HCT116 (cell line): ENCODE measurements at regions not wholly inside any gene's neighbourhood (a gene's known extent, or its start where the extent isn't known, plus 50 kb on each side); places are given as distances from the start of the nearest gene placed in this dataset.

ENCODE experiments used
- ATAC-seq: fragments of 200-7000 bp; cut with Tn5 transposase; 2 replicates; pipeline ENCODE4 v1.9.1; 2020; ENCODE audit warnings: mild to moderate bottlenecking, moderate library complexity
- BruUV-seq: library from RNA; stranded (reverse); fragments of 400-500 nt; replicated peaks from 2 replicates; lab custom pipeline; 2021; lab: Mats Ljungman, UMichigan
- CTCF ChIA-PET: fragments of 300-600 bp; sonication (Branson Sonifier 250); formaldehyde crosslinking; loops from one replicate; lab custom pipeline; 2021; ENCODE audit warnings: antibody characterized with exemption; lab: Charles Lee
- POLR2A ChIA-PET: fragments of 300-600, 350-600 bp; sonication (Branson Sonifier 250); formaldehyde crosslinking; loops from one replicate; lab custom pipeline; 2021; ENCODE audit warnings: antibody characterized with exemption; lab: Charles Lee
- RAD21 ChIA-PET, 2 experiments: fragments of 300-600 bp; sonication (Branson Sonifier 250); formaldehyde crosslinking; loops; one replicate each; lab custom pipeline; 2023; ENCODE audit warnings: low total read pairs in 2 of 2; ENCODE audit not compliant: uncharacterized antibody in 2 of 2, unreplicated experiment in 2 of 2, low non-redundant PET in 1 of 2; lab: Charles Lee
- DNase-seq: peaks from one replicate; pipeline ENCODE4 v3.0.0-alpha.2; 2010; ENCODE audit warnings: low read depth, low spot score
- H2AFZ ChIP-seq: fragments of 200-600 bp; shearing (Covaris generic), sonication (generic); 2 replicates; pipeline ENCODE4 v1.6.1; 2017; ENCODE audit warnings: low read depth, mixed run types, mixed read lengths, antibody characterized with exemption, low read length; ENCODE audit not compliant: poor library complexity, severe bottlenecking
- H3K27ac ChIP-seq: 2 replicates; pipeline ENCODE4 v1.5.1; 2012; ENCODE audit warnings: low read depth, low read length
- H3K27me3 ChIP-seq: fragments of 200-600 bp; sonication (generic); 2 replicates; pipeline ENCODE4 v1.6.1; 2016; ENCODE audit warnings: mixed run types, low read length, mixed read lengths; ENCODE audit not compliant: insufficient read depth
- H3K36me3 ChIP-seq, 2 experiments: fragments of 200-500 bp in 1 of 2; fragments of 200-600 bp in 1 of 2; sonication (Bioruptor generic) in 1 of 2; sonication (generic) in 1 of 2; 2 replicates each; pipeline versions ENCODE4 v1.5.1 to v1.6.1; 2014 to 2016; ENCODE audit warnings: low read length in 2 of 2, inconsistent platforms in 1 of 2, mixed read lengths in 1 of 2, mixed run types in 1 of 2; ENCODE audit not compliant: insufficient read depth in 2 of 2, control insufficient read depth in 1 of 2
- H3K4me1 ChIP-seq, 2 experiments: fragments of 200-600 bp in 1 of 2; sonication (generic) in 1 of 2; 2 replicates each; pipeline versions ENCODE4 v1.5.1 to v1.6.1; 2012 to 2017; ENCODE audit warnings: low read length in 2 of 2, inconsistent platforms in 1 of 2, mild to moderate bottlenecking in 1 of 2, mixed read lengths in 1 of 2, mixed run types in 1 of 2, moderate library complexity in 1 of 2; ENCODE audit not compliant: insufficient read depth in 2 of 2, control insufficient read depth in 1 of 2
- H3K4me2 ChIP-seq: fragments of 200-600 bp; sonication (generic); 2 replicates; pipeline ENCODE4 v1.6.1; 2017; ENCODE audit warnings: mixed run types, low read length, mixed read lengths
- H3K4me3 ChIP-seq, 2 experiments: fragments of 200-600 bp in 1 of 2; sonication (generic) in 1 of 2; replicated peaks in 1 of 2; 2 replicates each; pipeline ENCODE4 v1.5.1; 2011 to 2016; ENCODE audit warnings: low read length in 2 of 2, control low read depth in 1 of 2, low read depth in 1 of 2, mild to moderate bottlenecking in 1 of 2, mixed read lengths in 1 of 2, mixed run types in 1 of 2
- H3K79me2 ChIP-seq: fragments of 200-600 bp; sonication (generic); 2 replicates; pipeline ENCODE4 v1.6.1; 2017; ENCODE audit warnings: mild to moderate bottlenecking, mixed run types, low read length, moderate library complexity, mixed read lengths; ENCODE audit not compliant: insufficient read depth
- H3K9ac ChIP-seq: fragments of 200-600 bp; sonication (generic); 2 replicates; pipeline ENCODE4 v1.6.1; 2016; ENCODE audit warnings: low read length, mixed read lengths
- H3K9me2 ChIP-seq: fragments of 200-600 bp; sonication (generic), shearing (Covaris generic); 2 replicates; pipeline ENCODE4 v1.6.1; 2017; ENCODE audit warnings: mixed run types, mild to moderate bottlenecking, moderate library complexity; ENCODE audit not compliant: insufficient read depth
- H3K9me3 ChIP-seq, 2 experiments: fragments of 200-500 bp in 1 of 2; fragments of 200-600 bp in 1 of 2; sonication (Bioruptor generic) in 1 of 2; sonication (generic) in 1 of 2; 2 replicates each; pipeline ENCODE4 v1.6.1; 2014 to 2017; ENCODE audit warnings: low read length in 2 of 2, mixed read lengths in 2 of 2, inconsistent platforms in 1 of 2, low read depth in 1 of 2, mild to moderate bottlenecking in 1 of 2, mixed run types in 1 of 2, moderate library complexity in 1 of 2; ENCODE audit not compliant: control insufficient read depth in 1 of 2, insufficient read depth in 1 of 2
- H4K20me1 ChIP-seq: fragments of 200-600 bp; sonication (generic), shearing (Covaris generic); 2 replicates; pipeline ENCODE4 v1.6.1; 2017; ENCODE audit warnings: mixed run types, mild to moderate bottlenecking, moderate library complexity; ENCODE audit not compliant: insufficient read depth
- CBX3 ChIP-seq: IDR thresholded peaks from 2 replicates; pipeline ENCODE4 v1.6.1; 2012; ENCODE audit warnings: low read depth
- CEBPB ChIP-seq: IDR thresholded peaks from 2 replicates; pipeline ENCODE4 v1.6.1; 2012; ENCODE audit warnings: low read depth
- ELF1 ChIP-seq: IDR thresholded peaks from 2 replicates; pipeline ENCODE4 v1.6.1; 2012; ENCODE audit warnings: low read depth, borderline replicate concordance
- FOSL1 ChIP-seq: IDR thresholded peaks from 2 replicates; pipeline ENCODE4 v1.6.1; 2012; ENCODE audit warnings: low read depth
- JUND ChIP-seq: IDR thresholded peaks from 2 replicates; pipeline ENCODE4 v1.6.1; 2012
- POLR2A ChIP-seq: IDR thresholded peaks from 2 replicates; pipeline ENCODE4 v1.7.0; 2011; ENCODE audit warnings: borderline replicate concordance; ENCODE audit not compliant: insufficient read depth, insufficient read length; ENCODE audit errors: extremely low read depth
- RAD21 ChIP-seq: IDR thresholded peaks from 2 replicates; pipeline ENCODE4 v1.6.1; 2012; ENCODE audit warnings: low read depth, mild to moderate bottlenecking
- SRF ChIP-seq: IDR thresholded peaks from 2 replicates; pipeline ENCODE4 v1.6.1; 2012; ENCODE audit warnings: low read depth
- TCF7L2 ChIP-seq: IDR thresholded peaks from 2 replicates; pipeline ENCODE4 v1.7.0; 2011; ENCODE audit warnings: borderline replicate concordance, inconsistent platforms; ENCODE audit not compliant: insufficient read depth, insufficient read length; ENCODE audit errors: extremely low read depth
- ZNF274 ChIP-seq: fragments of 200-500 bp; sonication (Bioruptor generic); IDR thresholded peaks from 2 replicates; pipeline ENCODE4 v1.6.1; 2014; ENCODE audit warnings: mild to moderate bottlenecking, low read depth, low read length, inconsistent platforms
- intact Hi-C: fragments of 100-400 bp; cut with micrococcal nuclease; formaldehyde crosslinking; loops from 2 replicates; pipeline ENCODE4 v1.10.0; 2022
- TF ChIP-seq, protein P1 (sequence below): IDR thresholded peaks from 2 replicates; pipeline ENCODE4 v1.6.1; 2012
- TF ChIP-seq, protein P2 (sequence below): IDR thresholded peaks from 2 replicates; pipeline ENCODE4 v1.6.1; 2011; ENCODE audit warnings: mild to moderate bottlenecking, low read length, moderate library complexity; ENCODE audit not compliant: insufficient replicate concordance; ENCODE audit errors: extremely low read depth

DNA sequence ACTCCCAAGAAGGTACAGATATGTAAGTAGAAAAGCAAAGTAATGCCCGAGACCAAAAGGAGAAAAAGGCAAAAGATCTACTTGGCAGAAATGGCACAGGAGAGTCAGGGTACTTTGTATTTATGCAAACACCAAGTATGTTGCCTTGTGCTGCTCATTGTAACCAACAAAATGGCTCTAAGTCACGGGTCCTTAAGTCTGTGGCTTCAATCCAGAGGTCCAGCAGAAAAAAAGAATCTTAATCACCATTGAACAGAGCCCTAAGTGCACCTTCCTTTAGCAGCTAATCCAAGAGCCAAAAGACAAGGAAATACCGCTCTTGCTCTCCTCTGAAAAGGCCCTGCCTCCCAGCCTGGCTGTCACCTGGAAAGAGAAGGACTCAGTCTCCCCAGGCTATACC lies 324.9 kb upstream of the PPARGC1A start:
- Histone ChIP-seq H2AFZ (no peak overlapping the region), H3K79me2 (no peaks in the 10 kb centered on the region), H3K36me3 (no peaks in the 10 kb centered on the region), H3K4me3 (no peak overlapping the region), H3K9ac (no peak overlapping the region), H3K9me3 (0 out of 4 replicates have a peak, but pooled peaks cover 0 to 2% of the 10 kb centered on the region in 2 experiments), H3K27ac (no peak overlapping the region), H3K4me2 (no peak overlapping the region), H3K9me2 (no peaks in the 10 kb centered on the region), H3K4me1 (no peaks in the 10 kb centered on the region), H4K20me1 (no peaks in the 10 kb centered on the region), H3K27me3 (no peaks in the 10 kb centered on the region)
- ATAC-seq (no peak), DNase-seq (no peak)
- TF ChIP-seq CBX3 (no peak), TCF7L2 (no peak), ZNF274 (no peak), FOSL1 (no peak), ELF1 (no peak), POLR2A (no peak), SRF (no peak), JUND (no peak), RAD21 (no peak), CEBPB (no peak)
- TF ChIP-seq, protein P1, sequence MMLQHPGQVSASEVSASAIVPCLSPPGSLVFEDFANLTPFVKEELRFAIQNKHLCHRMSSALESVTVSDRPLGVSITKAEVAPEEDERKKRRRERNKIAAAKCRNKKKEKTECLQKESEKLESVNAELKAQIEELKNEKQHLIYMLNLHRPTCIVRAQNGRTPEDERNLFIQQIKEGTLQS, result no peak
- TF ChIP-seq, protein P2, sequence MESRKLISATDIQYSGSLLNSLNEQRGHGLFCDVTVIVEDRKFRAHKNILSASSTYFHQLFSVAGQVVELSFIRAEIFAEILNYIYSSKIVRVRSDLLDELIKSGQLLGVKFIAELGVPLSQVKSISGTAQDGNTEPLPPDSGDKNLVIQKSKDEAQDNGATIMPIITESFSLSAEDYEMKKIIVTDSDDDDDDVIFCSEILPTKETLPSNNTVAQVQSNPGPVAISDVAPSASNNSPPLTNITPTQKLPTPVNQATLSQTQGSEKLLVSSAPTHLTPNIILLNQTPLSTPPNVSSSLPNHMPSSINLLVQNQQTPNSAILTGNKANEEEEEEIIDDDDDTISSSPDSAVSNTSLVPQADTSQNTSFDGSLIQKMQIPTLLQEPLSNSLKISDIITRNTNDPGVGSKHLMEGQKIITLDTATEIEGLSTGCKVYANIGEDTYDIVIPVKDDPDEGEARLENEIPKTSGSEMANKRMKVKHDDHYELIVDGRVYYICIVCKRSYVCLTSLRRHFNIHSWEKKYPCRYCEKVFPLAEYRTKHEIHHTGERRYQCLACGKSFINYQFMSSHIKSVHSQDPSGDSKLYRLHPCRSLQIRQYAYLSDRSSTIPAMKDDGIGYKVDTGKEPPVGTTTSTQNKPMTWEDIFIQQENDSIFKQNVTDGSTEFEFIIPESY, result no peak
- BruUV-seq, result no TSS peak
- CTCF ChIA-PET, result no interaction called here
- POLR2A ChIA-PET, result no interaction called here
- RAD21 ChIA-PET, result no interaction called here
- intact Hi-C loops, result no loop called here
